Osteocyte (in vitro differentiated cells): ENCODE measurements at regions not wholly inside any gene's neighbourhood (a gene's known extent, or its start where the extent isn't known, plus 50 kb on each side); places are given as distances from the start of the nearest gene placed in this dataset.

Experiments
- DNase-seq: peaks from one replicate; pipeline ENCODE4 v3.0.0; 2021; ENCODE audit warnings: mixed read lengths; ENCODE audit not compliant: unreplicated experiment; ENCODE audit errors: extremely low spot score
- H3K27ac Mint-ChIP-seq: one replicate; pipeline ENCODE4 v1.8.0; 2021; ENCODE audit warnings: mild to moderate bottlenecking, mixed read lengths; ENCODE audit not compliant: unreplicated experiment
- H3K27me3 Mint-ChIP-seq: one replicate; pipeline ENCODE4 v1.8.0; 2021; ENCODE audit warnings: mixed read lengths; ENCODE audit not compliant: unreplicated experiment
- H3K36me3 Mint-ChIP-seq: one replicate; pipeline ENCODE4 v1.8.0; 2021; ENCODE audit warnings: mixed read lengths; ENCODE audit not compliant: unreplicated experiment
- H3K4me1 Mint-ChIP-seq: one replicate; pipeline ENCODE4 v1.8.0; 2021; ENCODE audit warnings: mixed read lengths; ENCODE audit not compliant: unreplicated experiment
- H3K4me3 Mint-ChIP-seq: one replicate; pipeline ENCODE4 v1.8.0; 2021; ENCODE audit warnings: mild to moderate bottlenecking, moderate library complexity, mixed read lengths; ENCODE audit not compliant: unreplicated experiment
- H3K9me3 Mint-ChIP-seq: one replicate; pipeline ENCODE4 v1.8.0; 2021; ENCODE audit warnings: mixed read lengths; ENCODE audit not compliant: unreplicated experiment
- TF ChIP-seq, protein P1 (sequence below): fragments of 200-600 bp; sonication (generic); IDR thresholded peaks from 2 replicates; pipeline ENCODE4 v1.5.0; 2021; ENCODE audit warnings: antibody characterized with exemption, mild to moderate bottlenecking, moderate library complexity

DNA sequence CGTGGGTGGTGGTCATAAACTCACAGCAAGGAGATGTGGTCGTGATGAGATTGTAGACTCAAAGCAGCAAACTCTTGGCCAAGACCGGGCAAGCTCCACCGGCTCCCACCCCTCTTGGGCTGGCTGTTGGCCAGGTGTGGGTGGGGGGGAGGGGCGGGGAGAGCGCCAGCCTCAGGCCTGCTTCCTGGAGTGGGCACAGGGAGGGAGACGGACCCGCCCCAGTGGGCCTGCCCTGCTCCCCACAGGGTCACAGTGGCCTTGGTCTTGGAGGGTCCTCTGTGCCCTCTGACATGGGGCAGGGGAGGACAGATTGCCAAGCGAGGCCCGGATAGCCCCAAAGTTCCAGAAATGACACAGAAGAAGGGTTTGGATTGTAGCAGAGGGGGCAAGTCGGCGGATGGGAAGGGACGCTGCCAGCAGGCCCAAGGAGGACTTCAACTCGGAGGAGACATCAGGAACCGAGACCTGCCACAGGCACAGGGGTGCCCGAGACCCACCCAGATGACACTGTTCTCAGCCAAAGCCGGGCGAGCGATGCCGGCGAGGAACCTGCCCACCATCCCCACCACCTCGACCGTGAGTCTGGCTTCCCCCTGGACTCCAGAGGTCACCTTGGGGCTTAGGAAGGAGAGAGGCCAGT lies 85.4 kb upstream of the ACTRT2 start:
- peaks cover 18% of the 10 kb centered on the region for H3K9me3 Mint-ChIP-seq
- TF ChIP-seq, protein P1, sequence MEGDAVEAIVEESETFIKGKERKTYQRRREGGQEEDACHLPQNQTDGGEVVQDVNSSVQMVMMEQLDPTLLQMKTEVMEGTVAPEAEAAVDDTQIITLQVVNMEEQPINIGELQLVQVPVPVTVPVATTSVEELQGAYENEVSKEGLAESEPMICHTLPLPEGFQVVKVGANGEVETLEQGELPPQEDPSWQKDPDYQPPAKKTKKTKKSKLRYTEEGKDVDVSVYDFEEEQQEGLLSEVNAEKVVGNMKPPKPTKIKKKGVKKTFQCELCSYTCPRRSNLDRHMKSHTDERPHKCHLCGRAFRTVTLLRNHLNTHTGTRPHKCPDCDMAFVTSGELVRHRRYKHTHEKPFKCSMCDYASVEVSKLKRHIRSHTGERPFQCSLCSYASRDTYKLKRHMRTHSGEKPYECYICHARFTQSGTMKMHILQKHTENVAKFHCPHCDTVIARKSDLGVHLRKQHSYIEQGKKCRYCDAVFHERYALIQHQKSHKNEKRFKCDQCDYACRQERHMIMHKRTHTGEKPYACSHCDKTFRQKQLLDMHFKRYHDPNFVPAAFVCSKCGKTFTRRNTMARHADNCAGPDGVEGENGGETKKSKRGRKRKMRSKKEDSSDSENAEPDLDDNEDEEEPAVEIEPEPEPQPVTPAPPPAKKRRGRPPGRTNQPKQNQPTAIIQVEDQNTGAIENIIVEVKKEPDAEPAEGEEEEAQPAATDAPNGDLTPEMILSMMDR, result no peak
- no peak for DNase-seq

DNA sequence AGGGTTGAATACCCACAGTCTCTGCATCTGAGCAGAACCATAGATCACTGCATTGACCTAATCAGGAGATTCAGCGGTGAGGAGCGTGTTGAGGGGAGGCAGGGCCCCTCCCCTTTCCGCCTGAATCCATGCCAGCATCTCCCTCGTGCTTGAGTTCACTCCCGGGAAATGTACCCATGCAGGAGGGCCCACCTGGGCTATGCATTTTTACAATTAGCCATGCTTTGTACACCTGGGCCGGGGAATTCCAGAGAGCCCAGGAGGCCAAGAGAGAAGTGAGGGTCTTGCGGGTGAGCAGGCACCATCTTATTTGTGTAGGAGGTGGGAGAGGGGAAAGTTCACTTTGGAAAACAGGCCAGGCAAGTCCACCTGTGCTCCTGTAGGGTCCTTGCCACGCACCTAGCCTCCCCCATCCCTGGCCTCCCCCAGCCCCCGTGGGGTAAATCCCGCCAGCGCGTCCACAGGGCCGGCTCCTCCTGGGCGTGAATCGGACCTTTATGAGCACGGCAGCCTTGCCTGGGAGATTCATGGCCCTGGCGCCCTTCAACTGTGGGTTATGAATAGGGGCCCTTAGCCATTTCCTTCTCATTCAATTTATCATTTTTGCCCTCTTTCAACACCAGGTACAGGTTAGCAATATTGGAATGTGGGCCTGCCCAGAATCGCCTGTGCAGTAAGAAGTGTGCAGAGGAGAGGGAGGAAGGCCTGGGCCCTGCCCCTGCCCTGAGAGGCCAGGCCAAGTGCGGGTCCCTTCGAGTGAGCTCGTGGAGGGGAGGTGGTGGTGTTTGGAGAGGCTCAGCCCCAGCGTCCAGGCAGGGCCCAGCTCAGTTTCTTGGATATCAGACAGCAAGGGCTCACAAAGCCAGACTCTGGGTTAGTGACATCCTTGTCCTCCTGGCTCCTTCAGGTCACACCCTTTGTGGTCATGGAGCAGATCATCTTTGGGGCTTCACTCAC lies 84.4 kb upstream of the ACTRT2 start:
- TF ChIP-seq, protein P1, result no peak
- Mint-ChIP-seq H3K9me3 (peaks cover 26% of the 10 kb centered on the region), H3K27me3 (no peaks in the 10 kb centered on the region), H3K4me1 (no peaks in the 10 kb centered on the region), H3K36me3 (no peaks in the 10 kb centered on the region), H3K4me3 (no peak overlapping the region), H3K27ac (no peak overlapping the region)
- no peak for DNase-seq

More for the DNA sequence above, 85.4 kb upstream of the ACTRT2 start:
- Mint-ChIP-seq H3K27me3 (no peaks in the 10 kb centered on the region), H3K27ac (no peak overlapping the region), H3K4me3 (no peak overlapping the region), H3K36me3 (no peaks in the 10 kb centered on the region), H3K4me1 (no peaks in the 10 kb centered on the region)

GRCh38 chr1:2937805-2938204 lies 83.5 kb upstream of the ACTRT2 start:
- Mint-ChIP-seq H3K36me3 (no peaks in the 10 kb centered on the region), H3K27ac (no peak overlapping the region), H3K4me3 (no peak overlapping the region), H3K27me3 (no peaks in the 10 kb centered on the region), H3K4me1 (no peaks in the 10 kb centered on the region), H3K9me3 (peaks cover 26% of the 10 kb centered on the region)
- TF ChIP-seq, protein P1, result no peak
- no peak for DNase-seq

GRCh38 chr1:2939041-2939552 lies 82.2 kb upstream of the ACTRT2 start:
- peaks cover 26% of the 10 kb centered on the region for H3K9me3 Mint-ChIP-seq

More at GRCh38 chr1:2939041-2939552, 82.2 kb upstream of the ACTRT2 start:
- TF ChIP-seq, protein P1, result no peak
- H3K4me3 Mint-ChIP-seq, result no peak overlapping the region
- H3K27me3 Mint-ChIP-seq, result no peaks in the 10 kb centered on the region
- H3K36me3 Mint-ChIP-seq, result no peaks in the 10 kb centered on the region
- no peak overlapping the region for H3K27ac Mint-ChIP-seq
- H3K4me1 Mint-ChIP-seq, result no peaks in the 10 kb centered on the region
- DNase-seq, result no peak
